Chondrocyte (in vitro differentiated cells): ENCODE measurements at regions not wholly inside any gene's neighbourhood (a gene's known extent, or its start where the extent isn't known, plus 50 kb on each side); places are given as distances from the start of the nearest gene placed in this dataset.

Experiments used
- DNase-seq: peaks from one replicate; pipeline ENCODE4 v3.0.0; 2021; ENCODE audit warnings: mixed read lengths, low spot score
- H3K27ac Mint-ChIP-seq: one replicate; pipeline ENCODE4 v1.8.0; 2021; ENCODE audit warnings: mild to moderate bottlenecking, moderate library complexity, mixed read lengths; ENCODE audit not compliant: unreplicated experiment
- H3K27me3 Mint-ChIP-seq: 2 replicates; pipeline ENCODE4 v1.8.0; 2021; ENCODE audit warnings: low read depth, mixed read lengths
- H3K36me3 Mint-ChIP-seq: 2 replicates; pipeline ENCODE4 v1.8.0; 2021; ENCODE audit warnings: low read depth, mixed read lengths
- H3K4me1 Mint-ChIP-seq: 2 replicates; pipeline ENCODE4 v1.8.0; 2021; ENCODE audit warnings: low read depth, mild to moderate bottlenecking, mixed read lengths
- H3K4me3 Mint-ChIP-seq: one replicate; pipeline ENCODE4 v1.8.0; 2021; ENCODE audit warnings: mild to moderate bottlenecking, moderate library complexity, mixed read lengths; ENCODE audit not compliant: unreplicated experiment
- H3K9me3 Mint-ChIP-seq: 2 replicates; pipeline ENCODE4 v1.8.0; 2021; ENCODE audit warnings: low read depth, mixed read lengths
- CTCF ChIP-seq: fragments of 200-600 bp; sonication (generic); IDR thresholded peaks from 2 replicates; pipeline ENCODE4 v1.5.0; 2021; ENCODE audit warnings: antibody characterized with exemption, mild to moderate bottlenecking, moderate library complexity

- H3K27ac Mint-ChIP-seq, result no peak overlapping the region
- H3K9me3 Mint-ChIP-seq, result no peaks in the 10 kb centered on the region
- peak; percentile 20 for TF ChIP-seq CTCF
- peaks cover 14% of the 10 kb centered on the region for H3K4me1 Mint-ChIP-seq
- no peak for DNase-seq
- peaks cover 32% of the 10 kb centered on the region for H3K27me3 Mint-ChIP-seq
- no peaks in the 10 kb centered on the region for H3K36me3 Mint-ChIP-seq
- H3K4me3 Mint-ChIP-seq, result peak overlapping the region; percentile 58
These were observed 530.7 kb downstream of the TMEM182 start for GRCh38 chr2:103292573-103292972.

GRCh38 chr2:103293067-103293741, 531.4 kb downstream of the TMEM182 start:
- Mint-ChIP-seq H3K9me3 (no peaks in the 10 kb centered on the region), H3K27ac (no peak overlapping the region), H3K27me3 (peaks cover 29% of the 10 kb centered on the region), H3K4me3 (peak overlapping the region; percentile 58), H3K4me1 (peaks cover 14% of the 10 kb centered on the region), H3K36me3 (no peaks in the 10 kb centered on the region)
- DNase-seq, result no peak
- no peak for TF ChIP-seq CTCF

- DNase-seq, result no peak
- no peaks in the 10 kb centered on the region for H3K9me3 Mint-ChIP-seq
- no peaks in the 10 kb centered on the region for H3K36me3 Mint-ChIP-seq
- peak overlapping the region; percentile 58 for H3K4me3 Mint-ChIP-seq
- H3K27ac Mint-ChIP-seq, result no peak overlapping the region
- H3K4me1 Mint-ChIP-seq, result peaks cover 14% of the 10 kb centered on the region
- peaks cover 27% of the 10 kb centered on the region for H3K27me3 Mint-ChIP-seq
- TF ChIP-seq CTCF, result no peak
These were observed 531.9 kb downstream of the TMEM182 start for GRCh38 chr2:103293742-103294077.

GRCh38 chr2:103294420-103294819, 532.6 kb downstream of the TMEM182 start:
- Mint-ChIP-seq H3K27me3 (peaks cover 27% of the 10 kb centered on the region), H3K36me3 (no peaks in the 10 kb centered on the region), H3K4me3 (no peak overlapping the region), H3K9me3 (no peaks in the 10 kb centered on the region), H3K4me1 (peaks cover 14% of the 10 kb centered on the region), H3K27ac (no peak overlapping the region)
- no peak for TF ChIP-seq CTCF
- DNase-seq, result no peak

- peaks cover 27% of the 10 kb centered on the region for H3K27me3 Mint-ChIP-seq
- no peak overlapping the region for H3K27ac Mint-ChIP-seq
- H3K4me1 Mint-ChIP-seq, result peaks cover 14% of the 10 kb centered on the region
- H3K4me3 Mint-ChIP-seq, result no peak overlapping the region
- H3K36me3 Mint-ChIP-seq, result no peaks in the 10 kb centered on the region
- TF ChIP-seq CTCF, result no peak
- no peak for DNase-seq
- H3K9me3 Mint-ChIP-seq, result peaks cover 2% of the 10 kb centered on the region
These were observed 533.8 kb downstream of the TMEM182 start for GRCh38 chr2:103295591-103295990.
